Suprapubic skin (tissue), 3 donors: ENCODE measurements at regions not wholly inside any gene's neighbourhood (a gene's known extent, or its start where the extent isn't known, plus 50 kb on each side); places are given as distances from the start of the nearest gene placed in this dataset.

ENCODE experiments used
- EP300 ChIP-seq: sonication (generic); formaldehyde crosslinking; IDR thresholded peaks from one replicate; pipeline ENCODE4 v1.6.1; 2017; ENCODE audit warnings: antibody characterized with exemption
- TF ChIP-seq, protein P1 (sequence below), 2 donors: fragments of 200-600 bp in 1 of 2; fragments of 450-650 bp in 1 of 2; sonication (generic) in 1 of 2; IDR thresholded peaks; one replicate each; pipeline ENCODE4 v1.5.1; 2016 to 2019; ENCODE audit warnings: antibody characterized with exemption in 2 of 2, mild to moderate bottlenecking in 1 of 2, moderate library complexity in 1 of 2

- TF ChIP-seq, protein P1, sequence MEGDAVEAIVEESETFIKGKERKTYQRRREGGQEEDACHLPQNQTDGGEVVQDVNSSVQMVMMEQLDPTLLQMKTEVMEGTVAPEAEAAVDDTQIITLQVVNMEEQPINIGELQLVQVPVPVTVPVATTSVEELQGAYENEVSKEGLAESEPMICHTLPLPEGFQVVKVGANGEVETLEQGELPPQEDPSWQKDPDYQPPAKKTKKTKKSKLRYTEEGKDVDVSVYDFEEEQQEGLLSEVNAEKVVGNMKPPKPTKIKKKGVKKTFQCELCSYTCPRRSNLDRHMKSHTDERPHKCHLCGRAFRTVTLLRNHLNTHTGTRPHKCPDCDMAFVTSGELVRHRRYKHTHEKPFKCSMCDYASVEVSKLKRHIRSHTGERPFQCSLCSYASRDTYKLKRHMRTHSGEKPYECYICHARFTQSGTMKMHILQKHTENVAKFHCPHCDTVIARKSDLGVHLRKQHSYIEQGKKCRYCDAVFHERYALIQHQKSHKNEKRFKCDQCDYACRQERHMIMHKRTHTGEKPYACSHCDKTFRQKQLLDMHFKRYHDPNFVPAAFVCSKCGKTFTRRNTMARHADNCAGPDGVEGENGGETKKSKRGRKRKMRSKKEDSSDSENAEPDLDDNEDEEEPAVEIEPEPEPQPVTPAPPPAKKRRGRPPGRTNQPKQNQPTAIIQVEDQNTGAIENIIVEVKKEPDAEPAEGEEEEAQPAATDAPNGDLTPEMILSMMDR (IDR thresholded peaks at IDR 0.05) = no peak
- TF ChIP-seq EP300 = no peak
Measured at GRCh38 chr5:104942735-104943134, 1380.1 kb upstream of the NUDT12 start.
